ENCODE measurements at regions not wholly inside any gene's neighbourhood (a gene's known extent, or its start where the extent isn't known, plus 50 kb on each side); places are given as distances from the start of the nearest gene placed in this dataset.

DNA sequence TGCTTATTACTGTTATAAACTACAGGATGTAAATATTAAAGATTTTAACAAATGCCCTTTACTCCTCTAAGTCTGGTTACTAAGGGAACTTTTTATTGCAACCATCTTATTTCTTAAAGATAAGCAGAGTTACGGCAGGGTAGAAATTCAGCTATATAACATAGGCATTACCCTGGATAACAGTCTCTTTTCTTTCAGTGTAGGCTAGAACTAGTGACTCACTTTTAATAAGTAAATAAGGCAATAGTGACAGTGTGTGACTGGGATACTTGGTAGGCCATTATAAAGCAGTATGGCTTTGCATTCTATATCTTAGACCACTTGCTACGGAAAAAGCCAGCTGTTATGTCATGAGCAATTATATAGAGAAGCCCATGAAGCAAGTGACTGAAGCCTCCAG, 1041.0 kb upstream of the NRXN1 start:
- TF ChIP-seq, protein P1, sequence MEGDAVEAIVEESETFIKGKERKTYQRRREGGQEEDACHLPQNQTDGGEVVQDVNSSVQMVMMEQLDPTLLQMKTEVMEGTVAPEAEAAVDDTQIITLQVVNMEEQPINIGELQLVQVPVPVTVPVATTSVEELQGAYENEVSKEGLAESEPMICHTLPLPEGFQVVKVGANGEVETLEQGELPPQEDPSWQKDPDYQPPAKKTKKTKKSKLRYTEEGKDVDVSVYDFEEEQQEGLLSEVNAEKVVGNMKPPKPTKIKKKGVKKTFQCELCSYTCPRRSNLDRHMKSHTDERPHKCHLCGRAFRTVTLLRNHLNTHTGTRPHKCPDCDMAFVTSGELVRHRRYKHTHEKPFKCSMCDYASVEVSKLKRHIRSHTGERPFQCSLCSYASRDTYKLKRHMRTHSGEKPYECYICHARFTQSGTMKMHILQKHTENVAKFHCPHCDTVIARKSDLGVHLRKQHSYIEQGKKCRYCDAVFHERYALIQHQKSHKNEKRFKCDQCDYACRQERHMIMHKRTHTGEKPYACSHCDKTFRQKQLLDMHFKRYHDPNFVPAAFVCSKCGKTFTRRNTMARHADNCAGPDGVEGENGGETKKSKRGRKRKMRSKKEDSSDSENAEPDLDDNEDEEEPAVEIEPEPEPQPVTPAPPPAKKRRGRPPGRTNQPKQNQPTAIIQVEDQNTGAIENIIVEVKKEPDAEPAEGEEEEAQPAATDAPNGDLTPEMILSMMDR (IDR thresholded peaks at IDR 0.05): no peak
- TF ChIP-seq POLR2A (IDR thresholded peaks at IDR 0.05): no peak
- Histone ChIP-seq H3K4me3 (no peak overlapping the region), H3K36me3 (no peaks in the 10 kb centered on the region), H3K27ac (no peak overlapping the region), H3K27me3 (no peaks in the 10 kb centered on the region), H3K9me3 (no peaks in the 10 kb centered on the region), H3K4me1 (no peaks in the 10 kb centered on the region)
- DNase-seq: no peak

DNA sequence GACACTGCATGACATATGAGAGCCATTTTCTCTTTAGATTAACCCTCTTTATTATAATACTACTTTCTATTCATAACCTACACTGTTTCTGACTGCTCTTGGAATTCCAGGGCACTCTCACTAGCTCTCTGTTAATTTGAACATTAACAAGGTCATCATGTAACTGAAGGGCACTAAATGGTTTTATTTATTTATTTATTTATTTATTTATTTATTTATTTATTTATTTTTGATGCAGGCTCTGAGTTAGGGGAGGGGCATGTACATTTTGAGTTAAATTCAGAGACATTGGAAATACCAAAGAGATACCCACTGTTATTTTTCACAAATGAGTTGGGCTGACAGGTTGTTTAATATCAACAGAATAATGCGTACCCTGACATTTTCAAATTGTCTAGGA, 1038.7 kb upstream of the NRXN1 start:
- no peaks in the 10 kb centered on the region for H3K9me3 ChIP-seq
- no peak for DNase-seq
- H3K27me3 ChIP-seq: no peaks in the 10 kb centered on the region
- no peak overlapping the region for H3K27ac ChIP-seq
- no peaks in the 10 kb centered on the region for H3K36me3 ChIP-seq
- H3K4me1 ChIP-seq: no peaks in the 10 kb centered on the region
- no peak overlapping the region for H3K4me3 ChIP-seq
- TF ChIP-seq POLR2A (IDR thresholded peaks at IDR 0.05): no peak
- TF ChIP-seq, protein P1 (IDR thresholded peaks at IDR 0.05): no peak

DNA sequence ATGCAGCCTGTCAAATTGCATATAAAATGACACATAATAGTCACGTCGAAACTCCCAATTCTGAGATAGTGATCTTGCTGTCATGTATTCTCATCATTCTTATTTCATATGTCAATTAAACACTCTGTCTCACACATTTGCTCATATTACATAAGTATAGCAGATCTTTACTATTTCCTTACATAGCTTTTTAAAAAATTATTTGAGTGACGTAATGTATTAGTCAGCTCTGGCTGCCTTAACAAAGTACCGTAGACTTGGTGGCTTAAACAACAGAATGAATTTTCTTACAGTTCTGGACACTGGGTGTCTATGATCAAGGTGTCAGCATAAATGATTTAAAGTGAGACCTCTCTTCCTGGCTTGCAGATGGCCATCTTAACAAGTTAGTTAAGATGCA, 1032.3 kb upstream of the NRXN1 start:
- no peak overlapping the region for H3K27ac ChIP-seq
- no peak for DNase-seq
- H3K4me3 ChIP-seq: no peak overlapping the region
- TF ChIP-seq, protein P1 (IDR thresholded peaks at IDR 0.05): no peak
- no peaks in the 10 kb centered on the region for H3K9me3 ChIP-seq
- H3K36me3 ChIP-seq: no peaks in the 10 kb centered on the region
- H3K27me3 ChIP-seq: no peaks in the 10 kb centered on the region
- no peaks in the 10 kb centered on the region for H3K4me1 ChIP-seq

DNA sequence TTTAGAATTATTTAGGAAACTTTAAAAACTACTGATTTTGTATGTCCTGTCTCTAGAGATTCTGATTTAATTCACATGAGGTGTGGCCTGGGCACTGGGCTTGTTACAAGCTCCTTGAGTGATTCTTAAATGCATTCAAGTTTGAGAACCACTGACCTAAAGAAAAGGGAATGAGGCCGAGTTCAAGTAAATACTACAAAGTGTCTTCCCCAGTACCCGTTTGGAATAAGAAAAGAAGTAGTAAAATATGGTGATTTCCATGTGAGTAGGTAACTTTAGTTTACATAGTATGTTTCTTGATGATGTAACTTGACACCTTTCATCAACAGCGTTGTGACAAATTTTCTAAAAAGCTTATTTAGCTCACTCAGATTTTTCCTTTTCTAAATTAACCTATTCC, 1022.9 kb upstream of the NRXN1 start:
- TF ChIP-seq, protein P1 (IDR thresholded peaks at IDR 0.05): no peak
- TF ChIP-seq POLR2A (IDR thresholded peaks at IDR 0.05): no peak
- H3K4me1 ChIP-seq: no peaks in the 10 kb centered on the region
- no peak overlapping the region for H3K27ac ChIP-seq
- H3K9me3 ChIP-seq: no peaks in the 10 kb centered on the region
- H3K27me3 ChIP-seq: no peaks in the 10 kb centered on the region
- DNase-seq: no peak
- no peaks in the 10 kb centered on the region for H3K36me3 ChIP-seq
- no peak overlapping the region for H3K4me3 ChIP-seq

DNA sequence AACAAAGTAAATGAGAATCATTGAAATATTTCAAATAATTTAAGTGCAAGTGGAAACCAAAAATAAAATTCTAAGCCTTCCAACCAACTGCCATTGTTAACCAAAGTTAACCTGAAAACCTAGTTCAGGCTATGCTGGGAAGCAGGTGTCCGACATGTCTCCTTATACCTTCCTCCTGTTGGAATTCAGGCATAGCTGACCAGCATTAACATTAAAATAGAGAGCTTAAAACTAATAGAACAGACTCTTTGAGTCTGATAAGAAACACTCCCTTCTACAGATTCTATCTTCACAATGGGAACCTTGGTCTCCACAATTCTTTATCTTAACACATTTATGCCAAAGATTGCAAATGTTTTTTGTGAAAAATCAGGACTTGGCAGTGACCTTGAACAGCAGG, 1004.9 kb upstream of the NRXN1 start:
- H3K4me1 ChIP-seq: no peaks in the 10 kb centered on the region
- no peaks in the 10 kb centered on the region for H3K36me3 ChIP-seq
- no peak for DNase-seq
- TF ChIP-seq, protein P1 (IDR thresholded peaks at IDR 0.05): no peak
- TF ChIP-seq POLR2A (IDR thresholded peaks at IDR 0.05): no peak
- no peak overlapping the region for H3K4me3 ChIP-seq
- no peak overlapping the region for H3K27ac ChIP-seq
- no peaks in the 10 kb centered on the region for H3K9me3 ChIP-seq
- H3K27me3 ChIP-seq: no peaks in the 10 kb centered on the region

DNA sequence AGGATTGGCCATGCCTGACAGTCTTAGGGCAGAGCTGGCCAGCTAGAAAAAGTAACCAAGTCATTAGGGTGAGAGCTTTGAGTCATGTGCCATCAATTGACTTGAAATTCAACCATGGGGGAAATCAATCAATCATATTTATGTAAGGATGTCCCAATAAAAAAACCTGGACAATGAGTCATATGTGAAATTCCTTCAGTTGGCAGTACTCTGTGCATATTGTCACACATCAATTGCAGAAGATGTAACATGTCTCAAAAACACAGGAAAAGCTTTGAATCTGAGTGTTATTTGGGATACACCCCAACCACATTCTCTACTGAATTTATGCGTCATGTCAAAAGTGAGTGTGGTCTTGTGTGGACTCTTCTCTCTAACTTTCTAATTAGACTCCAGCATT, 1004.1 kb upstream of the NRXN1 start:
- no peaks in the 10 kb centered on the region for H3K4me1 ChIP-seq
- H3K27me3 ChIP-seq: no peaks in the 10 kb centered on the region
- TF ChIP-seq, protein P1 (IDR thresholded peaks at IDR 0.05): no peak
- no peak for TF ChIP-seq POLR2A (IDR thresholded peaks at IDR 0.05)
- no peaks in the 10 kb centered on the region for H3K36me3 ChIP-seq
- no peak overlapping the region for H3K4me3 ChIP-seq
- no peaks in the 10 kb centered on the region for H3K9me3 ChIP-seq
- no peak overlapping the region for H3K27ac ChIP-seq
- no peak for DNase-seq

All from Peyer's patch (tissue), 4 donors.